ENCODE measurements at regions not wholly inside any gene's neighbourhood (a gene's known extent, or its start where the extent isn't known, plus 50 kb on each side); places are given as distances from the start of the nearest gene placed in this dataset.
A peak's percentile ranks its signal among the peaks of the same experiment; 100 is the strongest.
"Not testable (repeated sequence)": the region's sequence is repeated elsewhere in the genome, so short reads cannot be mapped to it uniquely, and the experiment has no call there.

GRCh38 chr10:10055656-10056442, 961.8 kb upstream of the CELF2 start:
- ATAC-seq (no peak), DNase-seq (no peak)
- no peaks in the 10 kb centered on the region for H3K9me3 Mint-ChIP-seq
- H3K27ac Mint-ChIP-seq: no peak overlapping the region
- no peak overlapping the region for H3K4me3 Mint-ChIP-seq
- peaks cover 2 to 38% (median 7%) of the 10 kb centered on the region in 5 donors for H3K27me3 Mint-ChIP-seq
- H3K36me3 Mint-ChIP-seq: no peaks in the 10 kb centered on the region
- POLR2A ChIA-PET: no interaction called here
- H3K4me1 Mint-ChIP-seq: peaks cover 0 to 2% (median 0%) of the 10 kb centered on the region in 4 donors

DNA sequence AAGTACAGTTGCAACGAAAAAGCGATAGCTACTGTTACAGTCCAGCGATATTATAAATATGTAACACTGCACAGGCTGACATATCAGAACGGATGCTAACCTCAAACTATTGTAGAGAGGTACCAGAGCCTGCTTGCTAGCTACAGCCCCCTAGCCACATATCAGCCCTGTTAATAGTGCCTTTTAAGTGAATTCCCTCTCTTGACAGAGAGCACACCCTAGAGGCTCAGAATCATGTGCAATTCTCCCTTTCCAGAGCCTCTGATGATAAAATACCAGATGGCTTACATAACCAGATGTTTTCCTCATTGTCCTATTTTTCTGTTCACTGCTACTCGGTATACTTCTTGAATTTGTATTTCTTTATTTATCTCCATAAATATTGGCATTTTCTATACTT, 960.7 kb upstream of the CELF2 start:
- no peak overlapping the region for H3K27ac Mint-ChIP-seq
- POLR2A ChIA-PET: no interaction called here
- H3K4me1 Mint-ChIP-seq: peaks cover 0 to 2% (median 0%) of the 10 kb centered on the region in 4 donors

GRCh38 chr10:10067644-10068043, 950.0 kb upstream of the CELF2 start:
- no peak for ATAC-seq

More for the DNA sequence above, 960.7 kb upstream of the CELF2 start:
- DNase-seq (no peak), ATAC-seq (no peak)
- Mint-ChIP-seq H3K27me3 (peaks cover 2 to 33% (median 6%) of the 10 kb centered on the region in 5 donors), H3K9me3 (peaks cover 0 to 3% (median 0%) of the 10 kb centered on the region in 9 donors), H3K36me3 (no peaks in the 10 kb centered on the region), H3K4me3 (no peak overlapping the region)

GRCh38 chr10:10074847-10075246, 942.8 kb upstream of the CELF2 start:
- H3K27ac Mint-ChIP-seq, H3K4me3 Mint-ChIP-seq, POLR2A ChIA-PET, H3K36me3 Mint-ChIP-seq, ATAC-seq, H3K4me1 Mint-ChIP-seq, DNase-seq: not testable (repeated sequence)
- Mint-ChIP-seq H3K27me3 (peaks cover 0 to 12% (median 0%) of the 10 kb centered on the region in 5 donors), H3K9me3 (peaks cover 0 to 14% (median 6%) of the 10 kb centered on the region in 9 donors)

More at GRCh38 chr10:10067644-10068043, 950.0 kb upstream of the CELF2 start:
- Mint-ChIP-seq H3K36me3 (no peaks in the 10 kb centered on the region), H3K4me3 (no peak overlapping the region), H3K27me3 (peaks cover 0 to 1% (median 0%) of the 10 kb centered on the region in 5 donors), H3K9me3 (peaks cover 0 to 5% (median 1%) of the 10 kb centered on the region in 9 donors), H3K4me1 (no peaks in the 10 kb centered on the region), H3K27ac (no peak overlapping the region)
- POLR2A ChIA-PET: no interaction called here
- DNase-seq: no peak

- H3K4me3 Mint-ChIP-seq: no peak overlapping the region
- H3K4me1 Mint-ChIP-seq: no peaks in the 10 kb centered on the region
- POLR2A ChIA-PET: no interaction called here
- H3K27me3 Mint-ChIP-seq: peaks cover 0 to 21% (median 0%) of the 10 kb centered on the region in 5 donors
- ATAC-seq: no peak
- H3K27ac Mint-ChIP-seq: no peak overlapping the region
- peaks cover 2 to 14% (median 6%) of the 10 kb centered on the region in 9 donors for H3K9me3 Mint-ChIP-seq
- DNase-seq: no peak
- no peaks in the 10 kb centered on the region for H3K36me3 Mint-ChIP-seq
Observed at GRCh38 chr10:10078446-10078845, 939.2 kb upstream of the CELF2 start.

GRCh38 chr10:10092581-10092980, 925.1 kb upstream of the CELF2 start:
- ATAC-seq (no peak), DNase-seq (no peak)
- Mint-ChIP-seq H3K27ac (no peak overlapping the region), H3K4me3 (no peak overlapping the region), H3K36me3 (no peaks in the 10 kb centered on the region), H3K9me3 (no peaks in the 10 kb centered on the region), H3K27me3 (peaks cover 0 to 3% (median 1%) of the 10 kb centered on the region in 5 donors), H3K4me1 (no peaks in the 10 kb centered on the region)
- POLR2A ChIA-PET: no interaction called here

GRCh38 chr10:10093021-10093420, 924.7 kb upstream of the CELF2 start:
- no peaks in the 10 kb centered on the region for H3K36me3 Mint-ChIP-seq

GRCh38 chr10:10094691-10095090, 923.0 kb upstream of the CELF2 start:
- Mint-ChIP-seq H3K4me3 (no peak overlapping the region), H3K9me3 (peaks cover 0 to 7% (median 5%) of the 10 kb centered on the region in 9 donors), H3K27me3 (peaks cover 0 to 3% (median 0%) of the 10 kb centered on the region in 5 donors), H3K36me3 (no peaks in the 10 kb centered on the region), H3K27ac (peak overlapping the region in 1 of 10 donors; percentile 49), H3K4me1 (no peaks in the 10 kb centered on the region)
- ATAC-seq: no peak
- DNase-seq: no peak
- POLR2A ChIA-PET: no interaction called here

More at GRCh38 chr10:10093021-10093420, 924.7 kb upstream of the CELF2 start:
- Mint-ChIP-seq H3K27me3 (peaks cover 0 to 3% (median 1%) of the 10 kb centered on the region in 5 donors), H3K4me3 (no peak overlapping the region), H3K4me1 (no peaks in the 10 kb centered on the region), H3K27ac (no peak overlapping the region), H3K9me3 (no peaks in the 10 kb centered on the region)
- ATAC-seq: no peak
- POLR2A ChIA-PET: no interaction called here
- DNase-seq: no peak

- ATAC-seq (no peak), DNase-seq (no peak)
- peaks cover 0 to 1% (median 0%) of the 10 kb centered on the region in 5 donors for H3K27me3 Mint-ChIP-seq
- H3K27ac Mint-ChIP-seq: no peak overlapping the region
- H3K4me3 Mint-ChIP-seq: no peak overlapping the region
- POLR2A ChIA-PET: no interaction called here
- no peaks in the 10 kb centered on the region for H3K4me1 Mint-ChIP-seq
- H3K9me3 Mint-ChIP-seq: peaks cover 0 to 18% (median 5%) of the 10 kb centered on the region in 9 donors
- H3K36me3 Mint-ChIP-seq: no peaks in the 10 kb centered on the region
Observed at GRCh38 chr10:10096296-10096695, 921.4 kb upstream of the CELF2 start.

DNA sequence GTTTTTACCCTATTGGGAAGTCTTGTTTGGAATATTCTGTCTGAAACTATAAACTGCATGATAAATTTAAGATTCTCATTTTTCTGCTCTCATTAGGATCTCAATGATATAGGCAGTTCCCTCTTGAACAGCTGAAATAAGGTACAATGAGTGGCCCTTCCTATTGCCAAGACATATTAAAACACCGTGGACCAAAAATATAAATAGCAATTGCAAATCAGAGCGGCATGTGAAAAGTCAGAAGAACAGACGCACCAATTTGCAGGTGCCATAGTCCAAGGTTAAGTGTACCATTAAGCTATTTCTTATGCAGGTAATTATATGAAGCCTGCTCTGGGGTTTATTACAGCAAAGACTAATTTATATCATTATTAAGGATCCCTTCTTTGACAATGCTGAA, 920.8 kb upstream of the CELF2 start:
- H3K36me3 Mint-ChIP-seq: no peaks in the 10 kb centered on the region
- POLR2A ChIA-PET: no interaction called here
- ATAC-seq (no peak), DNase-seq (no peak)
- H3K4me1 Mint-ChIP-seq: no peaks in the 10 kb centered on the region
- H3K4me3 Mint-ChIP-seq: no peak overlapping the region
- H3K27ac Mint-ChIP-seq: no peak overlapping the region
- peaks cover 0 to 1% (median 0%) of the 10 kb centered on the region in 5 donors for H3K27me3 Mint-ChIP-seq
- peaks cover 0 to 18% (median 5%) of the 10 kb centered on the region in 9 donors for H3K9me3 Mint-ChIP-seq

GRCh38 chr10:10101106-10101505, 916.6 kb upstream of the CELF2 start:
- Mint-ChIP-seq H3K27ac (no peak overlapping the region), H3K4me1 (no peaks in the 10 kb centered on the region), H3K9me3 (peaks cover 0 to 19% (median 7%) of the 10 kb centered on the region in 9 donors), H3K4me3 (no peak overlapping the region), H3K36me3 (no peaks in the 10 kb centered on the region), H3K27me3 (peaks cover 0 to 12% (median 0%) of the 10 kb centered on the region in 5 donors)
- no peak for DNase-seq
- POLR2A ChIA-PET: no interaction called here
- ATAC-seq: no peak

DNA sequence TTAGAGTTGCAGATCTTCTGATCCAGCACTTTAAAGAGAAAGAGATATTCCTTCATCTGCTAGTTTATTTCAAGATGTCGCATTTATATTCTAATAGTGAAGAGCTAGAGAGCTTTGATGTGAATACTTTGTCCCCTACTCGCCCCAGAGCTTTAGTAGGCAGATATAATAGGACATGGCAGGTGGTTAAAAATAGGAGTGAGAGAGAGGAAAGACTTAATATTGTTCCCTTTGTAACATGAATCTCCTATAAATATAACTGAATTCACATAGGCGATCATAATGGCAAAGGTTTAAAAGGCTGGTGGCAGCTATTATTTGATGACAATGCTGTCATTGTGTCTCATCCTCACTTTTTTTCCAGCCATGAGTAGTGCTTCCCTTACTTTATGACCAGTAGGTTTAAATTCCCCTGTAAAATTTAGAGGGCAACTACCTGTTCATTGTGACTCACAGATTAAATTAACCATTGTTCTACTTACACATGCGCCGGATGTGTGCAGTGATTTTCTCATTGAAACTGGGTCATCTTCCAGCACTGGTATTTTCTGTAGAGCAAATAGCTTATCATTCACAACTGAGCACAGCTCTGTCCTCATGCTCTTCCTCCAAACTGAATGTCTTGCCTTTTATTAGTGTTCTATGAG, 906.7 kb upstream of the CELF2 start:
- H3K9me3 Mint-ChIP-seq: peaks cover 0 to 11% (median 3%) of the 10 kb centered on the region in 9 donors
- no peaks in the 10 kb centered on the region for H3K4me1 Mint-ChIP-seq
- H3K27ac Mint-ChIP-seq: no peak overlapping the region
- DNase-seq: no peak
- no peaks in the 10 kb centered on the region for H3K36me3 Mint-ChIP-seq
- H3K27me3 Mint-ChIP-seq: peaks cover 0 to 3% (median 0%) of the 10 kb centered on the region in 5 donors
- no peak overlapping the region for H3K4me3 Mint-ChIP-seq
- no peak for ATAC-seq
- POLR2A ChIA-PET: no interaction called here

DNA sequence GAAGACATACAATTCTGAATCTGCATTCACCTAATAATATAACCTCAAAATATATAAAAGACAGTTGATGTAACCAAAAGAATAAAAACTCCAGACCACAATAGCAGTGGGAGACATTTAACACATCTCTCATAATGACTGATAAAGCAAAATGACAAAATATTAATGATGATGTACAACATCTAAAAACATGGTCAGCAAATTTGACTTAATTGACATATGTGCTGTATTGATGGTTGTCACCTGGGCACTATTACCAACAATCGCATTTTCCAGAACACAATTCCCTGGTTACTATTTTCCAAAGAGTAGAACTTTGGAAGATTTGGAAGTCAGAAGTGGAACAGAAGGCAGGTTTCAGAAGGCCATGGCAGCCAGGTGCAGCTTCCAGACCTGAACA, 899.5 kb upstream of the CELF2 start:
- peaks cover 0 to 16% (median 2%) of the 10 kb centered on the region in 9 donors for H3K9me3 Mint-ChIP-seq
- DNase-seq (no peak), ATAC-seq (no peak)
- POLR2A ChIA-PET: no interaction called here
- no peak overlapping the region for H3K27ac Mint-ChIP-seq
- no peak overlapping the region for H3K4me3 Mint-ChIP-seq
- no peaks in the 10 kb centered on the region for H3K36me3 Mint-ChIP-seq
- H3K27me3 Mint-ChIP-seq: peaks cover 0 to 16% (median 3%) of the 10 kb centered on the region in 5 donors
- no peaks in the 10 kb centered on the region for H3K4me1 Mint-ChIP-seq

Measured in naive thymus-derived CD8-positive, alpha-beta T cell (primary cell).